ENCODE measurements at regions not wholly inside any gene's neighbourhood (a gene's known extent, or its start where the extent isn't known, plus 50 kb on each side); places are given as distances from the start of the nearest gene placed in this dataset.

GRCh38 chr2:35104309-35104708 is 1251.3 kb upstream of the CRIM1 start:
- Histone ChIP-seq H3K4me1 (no peaks in the 10 kb centered on the region), H3K4me3 (no peak overlapping the region), H3K36me3 (no peaks in the 10 kb centered on the region), H3K27ac (no peak overlapping the region), H3K27me3 (no peaks in the 10 kb centered on the region), H3K9me3 (peaks cover 0 to 11% (median 0%) of the 10 kb centered on the region in 11 donors)
- intact Hi-C loops (cut with DNase I) = no loop called here
- ATAC-seq (no peak), DNase-seq (no peak)
- WGBS, 2 donors = 66 to 74% methylated on average over 1 of the region's 1 CpG
- no peak for TF ChIP-seq CTCF (IDR thresholded peaks at IDR 0.05)

DNA sequence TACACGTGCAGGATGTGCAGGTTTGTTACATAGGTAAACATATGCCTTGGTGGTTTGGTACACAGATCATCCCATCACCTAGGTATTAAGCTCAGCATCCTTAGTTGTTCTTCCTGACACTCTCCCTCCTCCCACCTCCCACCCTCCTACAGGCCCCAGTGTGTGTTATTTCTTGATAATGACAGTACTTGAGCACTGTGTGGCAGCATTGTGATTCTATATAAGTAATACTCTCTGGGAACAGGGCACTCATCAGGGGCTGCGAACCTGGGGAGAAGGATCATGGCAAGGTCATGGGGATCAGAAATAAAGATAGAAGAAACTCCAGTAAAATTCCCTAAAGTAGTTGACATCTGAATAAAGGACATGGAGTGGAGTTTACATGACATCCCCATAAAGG is 1256.2 kb upstream of the CRIM1 start:
- Histone ChIP-seq H3K9me3 (peaks cover 0 to 11% (median 0%) of the 10 kb centered on the region in 11 donors), H3K4me3 (no peak overlapping the region), H3K27me3 (no peaks in the 10 kb centered on the region), H3K36me3 (no peaks in the 10 kb centered on the region), H3K27ac (no peak overlapping the region), H3K4me1 (no peaks in the 10 kb centered on the region)
- ATAC-seq = no peak
- no peak for TF ChIP-seq CTCF (IDR thresholded peaks at IDR 0.05)
- 49% methylated on average over 2 of the region's 2 CpGs for WGBS, 2 donors
- intact Hi-C loops (cut with DNase I) = no loop called here
- DNase-seq = no peak

DNA sequence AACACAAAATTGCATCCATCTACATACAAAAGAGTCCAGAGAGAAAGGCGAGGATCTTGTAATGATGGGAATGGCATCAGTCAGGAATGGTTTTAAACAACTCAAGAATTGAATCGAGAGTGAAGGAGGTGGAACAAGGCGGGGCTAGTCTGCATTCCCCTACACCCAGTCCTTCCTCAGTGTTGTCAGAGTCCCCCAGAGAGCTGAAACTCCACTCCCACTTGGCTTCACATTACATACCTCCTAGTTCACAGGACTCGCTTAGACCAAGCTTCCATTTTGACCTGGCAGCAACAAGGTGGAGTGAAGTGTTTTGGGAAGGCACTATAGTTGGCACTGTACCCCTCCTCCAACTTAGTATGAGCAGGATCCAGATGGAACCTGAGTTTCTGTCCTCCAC is 1273.5 kb upstream of the CRIM1 start:
- no peak for ATAC-seq
- TF ChIP-seq CTCF (IDR thresholded peaks at IDR 0.05) = no peak
- intact Hi-C loops (cut with DNase I) = no loop called here
- Histone ChIP-seq H3K4me3 (no peak overlapping the region), H3K27ac (no peak overlapping the region), H3K4me1 (no peaks in the 10 kb centered on the region), H3K27me3 (no peaks in the 10 kb centered on the region), H3K9me3 (no peaks in the 10 kb centered on the region), H3K36me3 (no peaks in the 10 kb centered on the region)
- 77 to 79% methylated on average over 4 of the region's 4 CpGs for WGBS, 2 donors
- DNase-seq = no peak

- Histone ChIP-seq H3K36me3 (no peaks in the 10 kb centered on the region), H3K27me3 (no peaks in the 10 kb centered on the region), H3K4me3 (no peak overlapping the region), H3K9me3 (no peaks in the 10 kb centered on the region), H3K27ac (no peak overlapping the region), H3K4me1 (no peaks in the 10 kb centered on the region)
- ATAC-seq (no peak), DNase-seq (no peak)
- intact Hi-C loops (cut with DNase I) = no loop called here
- no peak for TF ChIP-seq CTCF (IDR thresholded peaks at IDR 0.05)
- 60 to 76% methylated on average over 1 of the region's 1 CpG for WGBS, 2 donors
Measured at GRCh38 chr2:35081622-35082015, 1274.0 kb upstream of the CRIM1 start.

Measured in heart right ventricle (tissue), 16 donors.